ENCODE measurements at regions not wholly inside any gene's neighbourhood (a gene's known extent, or its start where the extent isn't known, plus 50 kb on each side); places are given as distances from the start of the nearest gene placed in this dataset.

DNA sequence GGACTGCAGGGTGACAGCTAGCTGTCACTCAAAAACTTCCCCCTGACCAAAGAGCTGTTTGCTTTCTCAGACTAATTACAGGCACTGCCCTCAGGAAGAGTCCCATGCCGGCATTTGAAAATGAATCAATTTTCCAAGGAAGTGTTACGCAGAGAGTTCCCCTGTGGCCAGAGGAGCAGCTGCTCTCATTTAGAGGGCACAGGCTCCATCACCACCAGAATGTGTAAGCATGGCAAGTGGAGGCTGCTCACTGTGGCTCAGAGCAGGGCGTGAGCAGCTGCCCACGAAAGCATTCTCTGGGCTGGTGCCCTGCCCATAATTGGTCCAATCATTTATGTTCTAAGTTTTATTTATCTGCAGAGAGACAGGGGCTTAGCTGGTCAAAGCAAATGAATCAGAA, 202.2 kb downstream of the RAMP3 start:
- H3K27ac ChIP-seq (ENCODE audit: low read length): no peak overlapping the region
- H3K4me1 ChIP-seq (ENCODE audit: control insufficient read depth, insufficient read depth, low read length): no peaks in the 10 kb centered on the region
- no peak for DNase-seq (ENCODE audit: low read depth, low spot score)
- no peak for ATAC-seq
- intact Hi-C loops (cut with micrococcal nuclease; ENCODE audit: unreplicated experiment) (no loop called here), in situ Hi-C loops (cut with HindIII; ENCODE audit: low pct_unique_long_range_greater_than_20kb, low sequenced_read_pairs) (no loop called here)
- no peaks in the 10 kb centered on the region for H3K36me3 ChIP-seq (ENCODE audit: control insufficient read depth, insufficient read depth, low read length)
- POLR2A ChIA-PET: no interaction called here
- CTCF ChIA-PET: no interaction called here
- H3K4me3 ChIP-seq (ENCODE audit: low read depth in 2 of 2, low read length in 2 of 2): no peak overlapping the region
- no peak for TF ChIP-seq POLR2AphosphoS5 (IDR thresholded peaks at IDR 0.05; ENCODE audit: low read depth, low read length)
- TF ChIP-seq, protein P1, sequence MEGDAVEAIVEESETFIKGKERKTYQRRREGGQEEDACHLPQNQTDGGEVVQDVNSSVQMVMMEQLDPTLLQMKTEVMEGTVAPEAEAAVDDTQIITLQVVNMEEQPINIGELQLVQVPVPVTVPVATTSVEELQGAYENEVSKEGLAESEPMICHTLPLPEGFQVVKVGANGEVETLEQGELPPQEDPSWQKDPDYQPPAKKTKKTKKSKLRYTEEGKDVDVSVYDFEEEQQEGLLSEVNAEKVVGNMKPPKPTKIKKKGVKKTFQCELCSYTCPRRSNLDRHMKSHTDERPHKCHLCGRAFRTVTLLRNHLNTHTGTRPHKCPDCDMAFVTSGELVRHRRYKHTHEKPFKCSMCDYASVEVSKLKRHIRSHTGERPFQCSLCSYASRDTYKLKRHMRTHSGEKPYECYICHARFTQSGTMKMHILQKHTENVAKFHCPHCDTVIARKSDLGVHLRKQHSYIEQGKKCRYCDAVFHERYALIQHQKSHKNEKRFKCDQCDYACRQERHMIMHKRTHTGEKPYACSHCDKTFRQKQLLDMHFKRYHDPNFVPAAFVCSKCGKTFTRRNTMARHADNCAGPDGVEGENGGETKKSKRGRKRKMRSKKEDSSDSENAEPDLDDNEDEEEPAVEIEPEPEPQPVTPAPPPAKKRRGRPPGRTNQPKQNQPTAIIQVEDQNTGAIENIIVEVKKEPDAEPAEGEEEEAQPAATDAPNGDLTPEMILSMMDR (IDR thresholded peaks at IDR 0.05): no peak
- TF ChIP-seq TCF7L2 (IDR thresholded peaks at IDR 0.05; ENCODE audit: low read depth, low read length): no peak
- no peak for TF ChIP-seq SIN3A (IDR thresholded peaks at IDR 0.05; ENCODE audit: borderline replicate concordance, insufficient read depth, low read depth, low read length)
- TF ChIP-seq, protein P2, sequence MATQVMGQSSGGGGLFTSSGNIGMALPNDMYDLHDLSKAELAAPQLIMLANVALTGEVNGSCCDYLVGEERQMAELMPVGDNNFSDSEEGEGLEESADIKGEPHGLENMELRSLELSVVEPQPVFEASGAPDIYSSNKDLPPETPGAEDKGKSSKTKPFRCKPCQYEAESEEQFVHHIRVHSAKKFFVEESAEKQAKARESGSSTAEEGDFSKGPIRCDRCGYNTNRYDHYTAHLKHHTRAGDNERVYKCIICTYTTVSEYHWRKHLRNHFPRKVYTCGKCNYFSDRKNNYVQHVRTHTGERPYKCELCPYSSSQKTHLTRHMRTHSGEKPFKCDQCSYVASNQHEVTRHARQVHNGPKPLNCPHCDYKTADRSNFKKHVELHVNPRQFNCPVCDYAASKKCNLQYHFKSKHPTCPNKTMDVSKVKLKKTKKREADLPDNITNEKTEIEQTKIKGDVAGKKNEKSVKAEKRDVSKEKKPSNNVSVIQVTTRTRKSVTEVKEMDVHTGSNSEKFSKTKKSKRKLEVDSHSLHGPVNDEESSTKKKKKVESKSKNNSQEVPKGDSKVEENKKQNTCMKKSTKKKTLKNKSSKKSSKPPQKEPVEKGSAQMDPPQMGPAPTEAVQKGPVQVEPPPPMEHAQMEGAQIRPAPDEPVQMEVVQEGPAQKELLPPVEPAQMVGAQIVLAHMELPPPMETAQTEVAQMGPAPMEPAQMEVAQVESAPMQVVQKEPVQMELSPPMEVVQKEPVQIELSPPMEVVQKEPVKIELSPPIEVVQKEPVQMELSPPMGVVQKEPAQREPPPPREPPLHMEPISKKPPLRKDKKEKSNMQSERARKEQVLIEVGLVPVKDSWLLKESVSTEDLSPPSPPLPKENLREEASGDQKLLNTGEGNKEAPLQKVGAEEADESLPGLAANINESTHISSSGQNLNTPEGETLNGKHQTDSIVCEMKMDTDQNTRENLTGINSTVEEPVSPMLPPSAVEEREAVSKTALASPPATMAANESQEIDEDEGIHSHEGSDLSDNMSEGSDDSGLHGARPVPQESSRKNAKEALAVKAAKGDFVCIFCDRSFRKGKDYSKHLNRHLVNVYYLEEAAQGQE (IDR thresholded peaks at IDR 0.05; ENCODE audit: insufficient read depth in 1 of 2, low read depth in 2 of 2, low read length in 1 of 2): no peak
- no peaks in the 10 kb centered on the region for H3K9me3 ChIP-seq (ENCODE audit: control insufficient read depth, insufficient read depth, low read depth, low read length)
- peaks cover 8% of the 10 kb centered on the region for H3K27me3 ChIP-seq (ENCODE audit: control insufficient read depth, insufficient read depth, low read length)
- no TSS peak for BruUV-seq (replicated peaks)

DNA sequence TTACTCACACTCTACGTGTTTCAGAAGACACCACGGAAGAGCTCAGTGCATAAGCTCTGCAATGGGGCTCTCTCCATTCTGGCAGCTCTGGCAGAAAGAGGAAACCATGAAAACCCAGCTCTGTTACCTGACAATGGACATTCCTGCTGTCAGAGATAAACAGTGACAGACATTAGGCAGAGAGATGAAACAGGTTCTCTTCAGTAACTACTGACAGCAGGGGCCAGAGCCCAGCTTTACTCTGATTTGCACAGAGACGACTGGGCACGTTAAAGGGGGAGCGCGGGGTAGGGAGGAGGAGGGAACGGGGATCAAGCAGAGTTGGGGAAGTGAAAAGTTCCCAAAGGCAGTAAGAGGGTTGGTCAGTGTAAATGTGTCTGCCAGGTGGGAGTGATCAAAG, 206.1 kb downstream of the RAMP3 start:
- DNase-seq (ENCODE audit: low read depth, low spot score): no peak
- Histone ChIP-seq H3K36me3 (ENCODE audit: control insufficient read depth, insufficient read depth, low read length) (no peaks in the 10 kb centered on the region), H3K27ac (ENCODE audit: low read length) (no peak overlapping the region), H3K4me1 (ENCODE audit: control insufficient read depth, insufficient read depth, low read length) (no peaks in the 10 kb centered on the region), H3K9me3 (ENCODE audit: control insufficient read depth, insufficient read depth, low read depth, low read length) (no peaks in the 10 kb centered on the region), H3K4me3 (ENCODE audit: low read depth in 2 of 2, low read length in 2 of 2) (no peak overlapping the region), H3K27me3 (ENCODE audit: control insufficient read depth, insufficient read depth, low read length) (peaks cover 14% of the 10 kb centered on the region)
- in situ Hi-C loops (cut with HindIII; ENCODE audit: low pct_unique_long_range_greater_than_20kb, low sequenced_read_pairs) (no loop called here), intact Hi-C loops (cut with micrococcal nuclease; ENCODE audit: unreplicated experiment) (no loop called here)
- no peak for ATAC-seq
- BruUV-seq (replicated peaks): no TSS peak
- TF ChIP-seq SIN3A (IDR thresholded peaks at IDR 0.05; ENCODE audit: borderline replicate concordance, insufficient read depth, low read depth, low read length) (no peak), POLR2AphosphoS5 (IDR thresholded peaks at IDR 0.05; ENCODE audit: low read depth, low read length) (no peak), TCF7L2 (IDR thresholded peaks at IDR 0.05; ENCODE audit: low read depth, low read length) (no peak)
- TF ChIP-seq, protein P1 (IDR thresholded peaks at IDR 0.05): no peak
- TF ChIP-seq, protein P2 (IDR thresholded peaks at IDR 0.05; ENCODE audit: insufficient read depth in 1 of 2, low read depth in 2 of 2, low read length in 1 of 2): no peak
- CTCF ChIA-PET: no interaction called here
- POLR2A ChIA-PET: no interaction called here
